Tibial artery (tissue), 4 donors: ENCODE measurements at regions not wholly inside any gene's neighbourhood (a gene's known extent, or its start where the extent isn't known, plus 50 kb on each side); places are given as distances from the start of the nearest gene placed in this dataset.

ENCODE experiments used
- DNase-seq, 2 donors: peaks; one replicate each; pipeline ENCODE4 v3.0.0-alpha.2; 2019
- H3K27ac ChIP-seq, 2 donors: fragments of 200-600 bp; sonication (generic) in 1 of 2; 1 replicate in 1 of 2; 2 replicates in 1 of 2; pipeline ENCODE4 v1.5.1; 2018 to 2019; ENCODE audit warnings: mild to moderate bottlenecking in 1 of 2
- H3K27me3 ChIP-seq, 2 donors: fragments of 200-600 bp; sonication (generic) in 1 of 2; one replicate each; pipeline versions ENCODE4 v1.5.1 to v1.6.0; 2016 to 2019
- H3K36me3 ChIP-seq, 3 donors: fragments of 200-600 bp; sonication (generic) in 2 of 3; one replicate each; pipeline ENCODE4 v1.5.1; 2016 to 2019; ENCODE audit warnings: mild to moderate bottlenecking in 2 of 3
- H3K4me1 ChIP-seq, 4 donors: fragments of 200-600 bp; sonication (generic) in 2 of 4; 1 replicate in 3 of 4; 2 replicates in 1 of 4; pipeline ENCODE4 v1.5.1; 2016 to 2019
- H3K4me3 ChIP-seq, 2 donors: fragments of 200-600 bp; sonication (generic) in 1 of 2; 1 replicate in 1 of 2; 2 replicates in 1 of 2; pipeline ENCODE4 v1.5.1; 2018 to 2019; ENCODE audit warnings: mild to moderate bottlenecking in 2 of 2
- H3K9me3 ChIP-seq, 3 donors: fragments of 200-600 bp; sonication (generic) in 1 of 3; one replicate each; pipeline ENCODE4 v1.5.1; 2016 to 2019
- CTCF ChIP-seq, 2 experiments: fragments of 200-600 bp in 1 of 2; fragments of 450-650 bp in 1 of 2; IDR thresholded peaks; one replicate each; pipeline ENCODE4 v1.5.1; 2017 to 2019; ENCODE audit warnings: antibody characterized with exemption in 2 of 2, mild to moderate bottlenecking in 1 of 2, moderate library complexity in 1 of 2
- intact Hi-C: fragments of 100-400 bp; cut with DNase I; formaldehyde crosslinking; loops from one replicate; pipeline ENCODE4 v1.15.0; 2023; ENCODE audit warnings: low total_unique reads

GRCh38 chr15:62715946-62716345 is 326.6 kb upstream of the TPM1 start:
- H3K27ac ChIP-seq, result no peak overlapping the region
- intact Hi-C loops, result no loop called here
- H3K9me3 ChIP-seq, result no peaks in the 10 kb centered on the region
- no peak overlapping the region for H3K4me3 ChIP-seq
- TF ChIP-seq CTCF (IDR thresholded peaks at IDR 0.05), result no peak
- DNase-seq, result no peak
- H3K27me3 ChIP-seq, result no peaks in the 10 kb centered on the region
- H3K36me3 ChIP-seq, result peaks cover 33 to 72% (median 58%) of the 10 kb centered on the region in 3 donors
- no peaks in the 10 kb centered on the region for H3K4me1 ChIP-seq

- H3K9me3 ChIP-seq, result no peaks in the 10 kb centered on the region
- H3K4me3 ChIP-seq, result no peak overlapping the region
- no peaks in the 10 kb centered on the region for H3K27me3 ChIP-seq
- H3K4me1 ChIP-seq, result no peaks in the 10 kb centered on the region
- peaks cover 27 to 62% (median 54%) of the 10 kb centered on the region in 3 donors for H3K36me3 ChIP-seq
- TF ChIP-seq CTCF (IDR thresholded peaks at IDR 0.05), result no peak
- no peak for DNase-seq
- no peak overlapping the region for H3K27ac ChIP-seq
- intact Hi-C loops, result no loop called here
Measured at GRCh38 chr15:62717496-62717895, 325.1 kb upstream of the TPM1 start.

- intact Hi-C loops, result no loop called here
Measured at GRCh38 chr15:62719316-62719715, 323.2 kb upstream of the TPM1 start.

GRCh38 chr15:62722237-62722636 is 320.3 kb upstream of the TPM1 start:
- H3K4me3 ChIP-seq, result no peak overlapping the region
- no peak overlapping the region for H3K27ac ChIP-seq
- no peaks in the 10 kb centered on the region for H3K27me3 ChIP-seq
- intact Hi-C loops, result no loop called here
- no peaks in the 10 kb centered on the region for H3K9me3 ChIP-seq
- no peaks in the 10 kb centered on the region for H3K4me1 ChIP-seq
- H3K36me3 ChIP-seq, result peaks cover 32 to 77% (median 53%) of the 10 kb centered on the region in 3 donors
- TF ChIP-seq CTCF (IDR thresholded peaks at IDR 0.05), result no peak
- no peak for DNase-seq

More at GRCh38 chr15:62719316-62719715, 323.2 kb upstream of the TPM1 start:
- DNase-seq, result no peak
- H3K27ac ChIP-seq, result no peak overlapping the region
- no peak overlapping the region for H3K4me3 ChIP-seq
- H3K4me1 ChIP-seq, result no peaks in the 10 kb centered on the region
- H3K27me3 ChIP-seq, result no peaks in the 10 kb centered on the region
- H3K9me3 ChIP-seq, result no peaks in the 10 kb centered on the region
- peaks cover 26 to 71% (median 50%) of the 10 kb centered on the region in 3 donors for H3K36me3 ChIP-seq
- TF ChIP-seq CTCF (IDR thresholded peaks at IDR 0.05), result no peak

GRCh38 chr15:62726461-62726860 is 316.1 kb upstream of the TPM1 start:
- no peaks in the 10 kb centered on the region for H3K27me3 ChIP-seq
- H3K4me3 ChIP-seq, result no peak overlapping the region
- no peaks in the 10 kb centered on the region for H3K9me3 ChIP-seq
- intact Hi-C loops, result no loop called here
- no peak overlapping the region for H3K27ac ChIP-seq
- no peak for TF ChIP-seq CTCF (IDR thresholded peaks at IDR 0.05)
- H3K4me1 ChIP-seq, result no peaks in the 10 kb centered on the region
- DNase-seq, result no peak
- peaks cover 34 to 61% (median 41%) of the 10 kb centered on the region in 3 donors for H3K36me3 ChIP-seq

- intact Hi-C loops, result no loop called here
- Histone ChIP-seq H3K4me1 (no peaks in the 10 kb centered on the region), H3K4me3 (no peak overlapping the region), H3K27ac (no peak overlapping the region), H3K36me3 (peaks cover 30 to 60% (median 38%) of the 10 kb centered on the region in 3 donors), H3K9me3 (no peaks in the 10 kb centered on the region), H3K27me3 (no peaks in the 10 kb centered on the region)
- no peak for DNase-seq
- no peak for TF ChIP-seq CTCF (IDR thresholded peaks at IDR 0.05)
Measured at GRCh38 chr15:62727501-62727900, 315.0 kb upstream of the TPM1 start.
